HG03342 (cell line): ENCODE measurements at regions not wholly inside any gene's neighbourhood (a gene's known extent, or its start where the extent isn't known, plus 50 kb on each side); places are given as distances from the start of the nearest gene placed in this dataset.

Source experiments
- ATAC-seq: cut with Tn5 transposase; IDR thresholded peaks from one replicate; pipeline ENCODE4 v1.9.1; 2021; ENCODE audit warnings: mild to moderate bottlenecking, moderate library complexity; ENCODE audit not compliant: unreplicated experiment

DNA sequence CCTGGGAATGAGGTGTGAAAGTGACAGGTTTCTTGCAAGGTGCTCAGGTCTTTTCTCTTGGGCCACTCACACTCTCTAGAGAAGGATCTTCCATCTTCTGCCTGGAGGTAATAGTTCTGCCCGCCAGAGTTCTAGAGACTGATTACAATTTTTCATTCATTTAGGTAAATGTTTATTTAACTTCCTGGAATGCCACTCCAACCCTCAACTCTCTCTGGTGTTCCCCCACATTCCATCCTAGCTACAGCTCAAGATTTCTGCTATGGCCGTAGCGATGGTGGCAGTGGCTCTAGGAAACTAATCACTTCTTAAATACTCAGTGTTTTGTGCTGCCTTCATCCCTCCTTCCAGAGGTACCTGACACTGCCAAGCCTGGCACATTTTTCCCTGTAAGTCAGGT lies 174.6 kb downstream of the WDR11 start:
- no peak for ATAC-seq

DNA sequence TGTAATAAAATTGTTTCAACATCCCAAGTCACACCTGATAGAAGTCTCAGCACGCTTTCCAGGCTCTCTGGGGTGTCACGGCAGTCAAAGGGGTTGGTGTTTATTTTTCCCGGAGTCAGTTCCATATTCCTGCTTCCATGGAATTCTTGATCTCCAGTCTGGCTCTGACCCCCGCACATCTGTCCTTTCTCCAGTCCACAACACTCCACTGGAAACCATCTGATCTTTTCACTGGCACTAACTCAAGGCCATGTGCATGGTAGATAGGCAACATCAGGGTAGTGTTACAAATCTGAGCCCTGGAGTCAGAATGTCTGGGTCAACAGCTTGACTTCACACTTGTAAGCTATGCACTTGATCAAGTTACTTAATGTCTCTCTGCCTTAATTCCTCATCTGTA lies 176.2 kb downstream of the WDR11 start:
- no peak for ATAC-seq

DNA sequence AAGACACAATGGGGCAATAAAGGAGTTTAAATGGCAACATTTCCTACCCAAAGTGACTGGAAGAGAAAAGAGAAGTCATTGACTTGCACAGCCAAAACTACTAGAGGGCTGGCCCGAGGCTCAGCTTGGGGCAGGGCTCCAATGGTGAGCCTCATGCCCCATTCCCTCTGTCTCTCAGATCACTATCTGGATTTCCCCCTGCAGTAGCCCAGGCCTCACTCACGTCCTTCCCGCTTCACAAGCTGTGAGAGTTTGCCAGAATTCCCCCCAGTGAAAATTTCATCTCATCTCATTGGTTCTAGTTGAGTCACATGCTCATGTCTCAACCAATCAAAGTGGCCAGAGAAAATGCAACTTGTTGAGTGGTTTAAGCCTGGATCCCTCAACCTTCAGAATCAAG lies 181.3 kb downstream of the WDR11 start:
- no peak for ATAC-seq

DNA sequence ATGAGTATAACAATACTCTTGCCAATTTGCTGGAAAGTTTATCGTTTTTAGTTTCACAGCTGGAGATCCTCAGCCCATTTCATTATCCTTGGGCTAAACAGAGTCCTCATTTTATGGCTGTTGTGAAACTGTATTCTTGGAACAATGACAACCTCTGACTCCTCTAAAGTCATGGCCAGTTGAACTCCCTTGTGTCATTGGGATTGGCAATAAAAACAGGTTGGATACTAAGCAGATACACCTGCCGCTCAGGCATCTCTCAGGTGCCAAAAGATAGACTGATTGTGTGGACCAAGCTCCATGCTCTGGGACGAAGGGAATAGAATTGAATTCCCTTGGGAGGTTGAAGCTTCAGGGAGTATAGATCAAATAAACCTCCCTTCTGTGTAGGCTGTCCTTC lies 182.2 kb downstream of the WDR11 start:
- no peak for ATAC-seq

DNA sequence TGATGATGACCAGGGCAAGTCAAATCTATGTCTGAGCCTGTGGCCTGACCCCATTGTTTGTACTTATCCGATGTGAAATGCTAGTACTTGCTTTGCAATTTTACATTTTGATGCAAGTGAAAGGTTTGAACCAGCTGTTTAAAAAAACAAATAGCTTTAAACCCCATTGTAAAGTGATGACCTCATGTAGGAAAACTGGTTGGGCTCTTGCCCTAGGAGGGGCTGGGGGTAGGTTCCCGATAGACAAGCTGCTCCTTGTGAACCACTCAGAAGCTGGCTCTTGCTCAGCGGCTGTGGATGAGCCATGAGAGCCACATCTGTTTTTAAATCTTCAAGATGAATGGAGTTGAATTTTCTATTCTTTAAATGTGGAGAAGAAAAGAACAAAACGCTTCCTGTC lies 185.3 kb downstream of the WDR11 start:
- ATAC-seq: no peak

DNA sequence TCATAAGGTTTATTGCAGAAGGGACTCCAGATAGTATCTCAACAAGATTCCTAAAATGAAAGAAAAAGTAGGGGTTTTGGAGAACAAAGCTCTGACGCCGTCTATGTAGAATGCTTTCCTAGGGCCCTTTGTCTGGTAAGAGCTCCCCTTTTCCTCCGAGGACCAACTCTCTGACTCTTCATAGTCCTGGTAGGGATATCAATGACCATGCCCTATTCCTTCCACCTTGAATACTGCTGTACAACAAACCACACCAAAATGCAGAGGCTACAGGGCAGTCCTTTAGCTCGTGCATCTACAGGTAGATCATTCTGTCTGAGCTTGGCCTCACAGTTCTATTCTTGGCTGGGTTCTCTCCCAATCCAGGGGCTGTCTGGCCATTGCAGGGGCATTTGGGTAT lies 190.3 kb downstream of the WDR11 start:
- ATAC-seq: no peak

- no peak for ATAC-seq
Observed at GRCh38 chr10:121041906-121042305, 190.7 kb downstream of the WDR11 start.

DNA sequence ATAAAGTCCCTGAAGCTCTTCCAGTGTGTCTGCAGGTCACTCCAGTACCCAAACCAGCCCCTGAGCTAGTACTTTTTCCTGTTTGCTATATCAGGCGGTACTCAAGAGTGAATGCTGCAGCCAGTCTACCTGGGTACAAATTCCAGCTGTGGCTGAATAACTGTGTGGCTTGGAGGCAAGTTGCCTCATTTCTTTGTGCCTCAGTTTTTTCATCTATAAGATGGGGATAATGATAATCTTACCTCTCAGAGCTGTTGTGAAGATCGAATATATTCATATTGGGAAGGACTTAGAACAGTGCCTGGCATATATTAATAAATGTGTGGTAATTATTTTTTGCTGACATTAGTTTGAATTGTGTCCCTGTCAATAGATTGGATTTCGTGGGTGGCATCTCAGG lies 191.2 kb downstream of the WDR11 start:
- ATAC-seq: no peak

DNA sequence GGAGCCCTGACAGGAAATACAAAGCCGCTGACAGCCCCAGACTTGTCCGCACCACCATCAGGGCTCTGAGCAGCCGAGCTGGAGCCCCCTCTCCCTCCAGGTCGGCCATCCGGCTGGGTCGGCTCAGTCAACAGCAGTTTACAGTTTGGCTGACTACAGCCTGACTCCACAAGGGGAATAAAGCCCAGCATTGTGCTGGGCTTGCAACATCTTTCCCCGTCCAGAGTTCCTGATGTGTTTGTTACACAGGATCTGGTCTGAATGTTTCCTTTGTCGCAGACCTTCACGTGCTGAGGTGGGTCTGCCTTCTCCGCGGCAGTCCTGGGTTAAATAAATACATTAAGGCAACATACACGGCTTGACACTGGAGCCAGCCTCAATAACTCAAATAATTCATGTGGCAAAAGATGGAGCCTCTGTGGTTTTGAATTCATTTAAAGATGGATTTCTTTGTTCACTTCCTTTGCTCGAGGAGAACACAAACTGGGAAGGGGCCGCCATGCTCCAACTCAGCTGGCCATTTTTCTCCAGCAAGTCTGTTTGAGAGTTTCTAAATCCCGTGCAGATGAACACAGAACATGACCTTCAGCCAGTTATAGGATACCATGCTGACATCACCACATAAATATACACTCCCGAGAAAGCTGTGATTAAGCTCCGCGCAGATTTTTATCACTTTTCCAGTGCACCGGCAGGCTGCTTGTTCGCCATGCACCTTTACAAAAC lies 192.1 kb downstream of the WDR11 start:
- ATAC-seq: no peak

DNA sequence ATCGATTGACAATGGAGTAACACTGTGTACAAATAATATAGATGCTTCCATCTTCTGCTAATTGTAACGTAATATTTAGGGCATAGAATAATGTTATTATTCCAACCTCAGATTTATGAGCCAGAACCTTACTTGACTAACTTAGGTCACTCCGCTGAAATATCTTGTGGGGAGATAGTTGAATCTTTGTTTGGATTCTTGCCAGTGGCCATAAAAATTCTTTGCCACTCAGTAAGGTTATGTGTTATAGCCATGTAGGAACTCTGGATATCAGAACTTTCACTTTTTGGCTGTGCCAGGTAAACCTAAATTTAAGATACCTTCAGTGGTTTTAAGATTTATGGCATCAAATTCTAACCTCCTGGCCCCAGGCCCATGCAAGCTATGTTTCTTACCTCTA lies 197.6 kb downstream of the WDR11 start:
- no peak for ATAC-seq

- no peak for ATAC-seq
Observed at GRCh38 chr10:121049489-121049888, 198.3 kb downstream of the WDR11 start.

DNA sequence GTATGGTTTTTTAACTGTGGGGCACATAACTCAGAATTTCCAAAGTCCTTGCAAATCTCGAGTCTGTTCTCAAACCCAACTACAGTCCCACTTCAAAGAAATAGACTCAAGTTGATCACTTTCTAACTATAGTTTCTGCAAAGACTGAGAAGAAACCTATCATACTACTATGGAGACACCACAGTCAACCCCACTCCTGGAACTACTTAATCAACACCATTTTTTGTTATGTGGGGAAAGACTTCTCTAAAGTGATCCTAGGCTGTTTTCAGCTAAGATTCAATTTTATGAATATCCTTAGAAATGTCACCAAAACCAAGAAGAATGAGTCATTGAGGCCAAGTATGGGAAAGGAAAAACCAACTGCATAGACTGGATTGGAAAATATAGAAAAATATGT lies 198.8 kb downstream of the WDR11 start:
- ATAC-seq: no peak

DNA sequence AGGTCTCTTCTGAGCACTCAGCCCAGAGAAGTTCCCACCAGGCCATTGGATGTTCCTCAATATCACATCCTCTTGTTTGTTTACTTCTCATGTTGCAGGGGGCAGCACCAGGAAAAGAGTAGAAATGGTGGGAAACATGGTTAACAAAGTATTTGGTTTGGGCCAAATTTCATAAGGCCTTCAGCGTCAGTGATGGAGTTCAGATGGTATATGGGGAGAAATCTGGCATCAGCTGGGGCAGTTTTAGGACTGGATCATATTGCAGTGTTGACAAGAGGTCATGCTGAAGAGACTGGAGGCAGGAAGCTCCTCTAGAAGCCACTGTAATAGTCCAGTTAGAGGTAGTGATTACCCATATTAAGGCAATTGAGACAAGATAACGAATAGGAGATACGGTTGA lies 200.0 kb downstream of the WDR11 start:
- ATAC-seq: no peak

DNA sequence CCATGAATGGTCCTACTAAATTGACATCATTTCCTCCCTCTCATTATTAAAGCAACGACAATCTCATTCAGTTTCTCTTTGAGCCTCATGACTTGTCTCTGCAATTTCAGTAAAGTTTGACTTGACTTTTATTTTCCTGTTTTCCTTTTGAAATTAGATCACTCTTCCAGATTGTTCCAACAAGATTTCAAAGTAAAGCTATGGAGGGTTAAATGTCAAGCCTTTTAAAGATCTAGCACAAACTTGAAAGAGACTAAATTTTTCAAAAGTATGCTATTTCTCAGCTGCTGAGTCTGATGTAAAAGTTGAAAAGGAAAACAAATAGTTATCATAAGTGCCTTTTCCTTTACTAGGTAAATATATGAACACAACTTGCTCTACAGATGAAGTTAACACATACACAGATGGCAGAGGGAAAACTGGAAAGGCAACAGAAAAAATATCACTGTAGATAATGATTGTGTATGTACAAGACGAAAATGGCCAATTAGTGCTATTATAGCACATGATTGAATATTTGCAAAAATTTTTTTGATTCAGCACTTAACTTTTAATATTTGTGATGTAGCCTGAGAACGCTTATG lies 200.6 kb downstream of the WDR11 start:
- ATAC-seq: no peak

DNA sequence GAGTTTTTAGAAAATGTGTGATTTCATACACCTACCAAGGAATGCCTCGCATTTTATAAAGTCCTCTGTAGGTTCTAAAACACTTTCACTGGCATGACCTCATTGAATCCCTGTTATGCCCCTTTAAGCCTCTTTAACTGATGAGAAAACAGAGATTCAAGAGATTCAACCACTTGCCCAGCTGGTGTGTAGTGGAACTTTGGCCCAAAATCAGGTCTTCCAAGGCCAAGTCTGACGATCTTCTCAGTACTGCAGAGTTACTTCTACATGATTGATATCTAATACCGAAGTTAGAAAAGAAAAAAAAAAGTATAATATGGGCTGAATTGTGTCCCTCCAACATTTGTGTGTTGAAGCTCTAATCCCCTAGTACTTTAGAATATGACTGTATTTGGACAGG lies 202.0 kb downstream of the WDR11 start:
- no peak for ATAC-seq

DNA sequence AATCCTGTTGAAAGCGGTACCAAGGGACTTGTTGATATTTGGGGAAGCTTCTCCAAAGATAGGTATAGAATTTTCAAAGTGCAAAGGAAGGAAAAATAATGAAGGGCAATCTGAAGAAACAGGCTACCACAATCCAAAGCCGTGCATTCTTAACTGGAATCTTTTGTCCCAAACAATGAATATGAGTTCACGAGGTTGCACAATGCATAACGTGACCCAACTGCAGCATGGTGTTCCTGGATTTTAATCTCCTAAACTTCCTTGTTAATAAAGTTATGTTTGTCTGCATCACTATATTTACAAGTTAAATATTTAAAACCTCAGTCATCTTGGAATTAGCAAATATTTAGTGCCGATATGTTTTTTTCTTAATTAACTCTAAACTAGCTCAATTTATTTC lies 203.7 kb downstream of the WDR11 start:
- ATAC-seq: no peak

GRCh38 chr10:121057269-121057668 lies 206.1 kb downstream of the WDR11 start:
- no peak for ATAC-seq

GRCh38 chr10:121058082-121058481 lies 206.9 kb downstream of the WDR11 start:
- no peak for ATAC-seq

- ATAC-seq: no peak
Observed at GRCh38 chr10:121059351-121059750, 208.2 kb downstream of the WDR11 start.

GRCh38 chr10:121062115-121062514 lies 211.0 kb downstream of the WDR11 start:
- no peak for ATAC-seq

DNA sequence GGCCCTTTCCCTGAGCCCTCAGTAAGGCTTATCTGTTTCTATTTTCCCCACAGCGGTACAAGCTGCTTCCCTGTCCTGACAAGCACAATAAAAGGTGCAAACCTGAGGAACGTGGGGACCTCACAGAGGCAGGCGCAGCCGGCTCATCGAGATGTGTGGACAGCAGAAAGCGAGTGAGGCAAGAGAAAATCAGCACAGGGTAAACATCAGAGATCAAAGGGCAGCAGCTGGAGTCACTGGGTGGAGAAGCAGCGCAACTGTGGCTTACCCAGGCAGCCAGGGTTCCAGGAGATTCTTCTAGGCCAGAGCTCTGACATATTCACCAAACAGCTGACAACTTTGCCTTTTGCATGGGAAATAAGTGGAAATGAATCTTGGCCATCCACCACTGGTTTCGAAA lies 212.6 kb downstream of the WDR11 start:
- ATAC-seq: no peak

- no peak for ATAC-seq
Observed at GRCh38 chr10:121064491-121064890, 213.3 kb downstream of the WDR11 start.

DNA sequence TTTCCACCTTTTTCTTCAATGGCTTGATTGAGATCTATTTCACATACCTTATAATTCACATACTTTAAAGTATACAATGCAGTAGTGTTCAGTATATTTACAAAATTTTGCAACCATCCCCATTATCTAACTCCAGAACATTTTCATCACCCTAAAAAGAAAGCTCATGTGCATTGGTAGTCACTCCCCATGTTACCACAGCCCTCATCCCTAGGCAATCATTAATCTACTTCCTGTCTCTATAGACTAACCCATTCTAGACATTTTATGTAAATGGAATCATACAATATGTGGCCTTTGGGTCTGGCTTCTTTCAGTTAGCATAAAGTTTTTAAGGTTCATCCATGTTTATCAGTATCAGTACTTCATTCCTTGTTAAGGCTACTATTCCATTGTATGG lies 214.2 kb downstream of the WDR11 start:
- ATAC-seq: no peak
